DND-41 (cell line): ENCODE measurements at regions not wholly inside any gene's neighbourhood (a gene's known extent, or its start where the extent isn't known, plus 50 kb on each side); places are given as distances from the start of the nearest gene placed in this dataset.

ENCODE experiments used
- CTCF ChIP-seq: IDR thresholded peaks from 2 replicates; pipeline ENCODE4 v1.5.1; 2012; ENCODE audit warnings: borderline replicate concordance, low read length, moderate library complexity, mild to moderate bottlenecking; ENCODE audit not compliant: poor library complexity, severe bottlenecking; ENCODE audit errors: extremely low read depth
- EZH2 ChIP-seq: IDR thresholded peaks from 3 replicates; pipeline ENCODE4 v1.6.1; 2012; ENCODE audit warnings: borderline replicate concordance, low read depth, mild to moderate bottlenecking, moderate library complexity, low read length, inconsistent platforms; ENCODE audit not compliant: severe bottlenecking

DNA sequence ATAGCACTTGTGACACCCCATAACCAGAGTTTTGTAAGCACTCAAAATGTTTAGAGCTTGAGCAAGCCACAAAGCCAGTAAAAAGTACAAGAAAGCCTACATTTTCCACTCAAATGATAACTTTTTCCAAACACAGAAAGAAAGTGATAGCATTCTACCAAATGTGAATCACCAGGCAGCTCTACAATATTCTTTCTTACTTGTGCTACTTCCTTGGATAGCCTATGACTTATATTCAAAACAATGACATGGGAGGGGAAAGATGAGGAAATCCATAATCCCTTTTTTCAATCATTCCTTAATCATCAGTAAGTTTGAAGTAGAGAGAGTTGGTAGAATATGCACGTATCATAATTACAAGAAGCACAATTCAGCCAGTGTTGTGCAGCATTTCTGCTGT lies 650.8 kb upstream of the PCDH9 start:
- TF ChIP-seq EZH2 = no peak
- no peak for TF ChIP-seq CTCF
